SU-DHL-6 (cell line): ENCODE measurements at regions not wholly inside any gene's neighbourhood (a gene's known extent, or its start where the extent isn't known, plus 50 kb on each side); places are given as distances from the start of the nearest gene placed in this dataset.

Experiments
- H2AFZ ChIP-seq: fragments of 200-600 bp; sonication (generic); 2 replicates; pipeline ENCODE4 v1.6.1; 2014; ENCODE audit warnings: low read depth, mild to moderate bottlenecking, moderate library complexity, mixed read lengths, antibody characterized with exemption, low read length; ENCODE audit not compliant: severe bottlenecking
- H3F3A ChIP-seq: fragments of 200-600 bp; shearing (Covaris generic); 2 replicates; pipeline ENCODE4 v1.6.0; 2016; ENCODE audit warnings: antibody characterized with exemption, mild to moderate bottlenecking; ENCODE audit not compliant: insufficient read depth
- H3K27ac ChIP-seq: fragments of 200-600 bp; sonication (generic); 2 replicates; pipeline ENCODE4 v1.5.1; 2016; ENCODE audit warnings: low read depth, mild to moderate bottlenecking, low read length, moderate library complexity, mixed read lengths
- H3K27me3 ChIP-seq: fragments of 200-600 bp; sonication (generic), shearing (Covaris generic); 2 replicates; pipeline ENCODE4 v1.6.0; 2014; ENCODE audit warnings: mild to moderate bottlenecking, low read length
- H3K36me3 ChIP-seq: fragments of 200-600 bp; sonication (generic); 2 replicates; pipeline ENCODE4 v1.6.1; 2014; ENCODE audit warnings: mild to moderate bottlenecking, low read length, mixed read lengths
- H3K4me2 ChIP-seq: fragments of 300-600, 200-600 bp; shearing (Covaris generic), sonication (generic); 2 replicates; pipeline ENCODE4 v1.6.0; 2014; ENCODE audit warnings: low read length, low read depth, mild to moderate bottlenecking; ENCODE audit not compliant: poor library complexity, severe bottlenecking
- H3K4me3 ChIP-seq: fragments of 200-600 bp; sonication (generic); 2 replicates; pipeline ENCODE4 v1.5.1; 2014; ENCODE audit warnings: antibody characterized with exemption, low read length, mild to moderate bottlenecking, mixed read lengths; ENCODE audit not compliant: insufficient read depth, poor library complexity, severe bottlenecking
- H3K79me2 ChIP-seq: fragments of 200-600 bp; sonication (generic); 2 replicates; pipeline ENCODE4 v1.6.1; 2014; ENCODE audit warnings: mild to moderate bottlenecking, low read length, moderate library complexity; ENCODE audit not compliant: insufficient read depth
- H3K9ac ChIP-seq: fragments of 200-600 bp; sonication (generic); 2 replicates; pipeline ENCODE4 v1.7.0; 2014; ENCODE audit warnings: mild to moderate bottlenecking, low read length
- H3K9me2 ChIP-seq: fragments of 200-600 bp; sonication (generic); replicated peaks from 2 replicates; pipeline ENCODE4 v1.6.1; 2014; ENCODE audit warnings: low read length; ENCODE audit not compliant: insufficient read depth
- H3K9me3 ChIP-seq: fragments of 200-600 bp; sonication (generic); 2 replicates; pipeline ENCODE4 v1.6.1; 2014; ENCODE audit warnings: low read length, mixed read lengths; ENCODE audit not compliant: insufficient read depth
- H4K20me1 ChIP-seq: fragments of 200-600 bp; sonication (generic); 2 replicates; pipeline ENCODE4 v1.6.1; 2014; ENCODE audit warnings: low read depth, mild to moderate bottlenecking, antibody characterized with exemption, low read length, moderate library complexity, mixed read lengths
- EZH2phosphoT487 ChIP-seq: fragments of 200-600 bp; sonication (generic), shearing (Covaris generic); conservative IDR thresholded peaks from 2 replicates; pipeline ENCODE4 v1.6.1; 2018; ENCODE audit warnings: mild to moderate bottlenecking, antibody characterized with exemption, low read length, moderate library complexity, mixed read lengths
- TF ChIP-seq, protein P1 (sequence below): fragments of 200-600 bp; sonication (generic); IDR thresholded peaks from one replicate; pipeline ENCODE4 v1.5.1; 2017; ENCODE audit warnings: antibody characterized with exemption, mild to moderate bottlenecking, low read length, moderate library complexity; ENCODE audit not compliant: insufficient read depth, poor library complexity, severe bottlenecking

DNA sequence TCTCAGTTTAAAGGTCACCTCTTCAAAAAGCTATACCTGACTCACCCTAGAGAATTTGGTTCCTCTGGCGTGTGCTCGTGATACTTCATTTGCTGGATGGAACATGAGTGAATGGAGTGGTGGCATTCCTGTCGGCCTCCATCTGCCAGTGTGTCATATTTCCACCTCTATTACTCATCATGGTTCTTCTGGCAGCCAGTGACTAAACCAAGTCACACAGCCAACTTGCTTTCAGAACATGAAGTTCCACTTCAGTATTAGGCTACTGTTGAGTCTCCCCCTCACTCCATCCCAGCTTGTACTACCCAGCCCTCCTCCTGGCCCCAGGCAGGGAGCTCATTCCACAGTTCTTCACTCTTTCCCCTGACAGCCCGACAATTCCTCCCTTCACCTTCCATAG is 169.8 kb downstream of the MREG start:
- no peak overlapping the region for H3K4me2 ChIP-seq
- no peak overlapping the region for H3K27ac ChIP-seq
- H3K4me3 ChIP-seq, result no peak overlapping the region
- H3K9ac ChIP-seq, result no peak overlapping the region
- no peaks in the 10 kb centered on the region for H3K36me3 ChIP-seq
- no peaks in the 10 kb centered on the region for H3F3A ChIP-seq
- no peaks in the 10 kb centered on the region for H3K9me2 ChIP-seq
- H3K9me3 ChIP-seq, result no peaks in the 10 kb centered on the region
- no peak for TF ChIP-seq EZH2phosphoT487
- TF ChIP-seq, protein P1, sequence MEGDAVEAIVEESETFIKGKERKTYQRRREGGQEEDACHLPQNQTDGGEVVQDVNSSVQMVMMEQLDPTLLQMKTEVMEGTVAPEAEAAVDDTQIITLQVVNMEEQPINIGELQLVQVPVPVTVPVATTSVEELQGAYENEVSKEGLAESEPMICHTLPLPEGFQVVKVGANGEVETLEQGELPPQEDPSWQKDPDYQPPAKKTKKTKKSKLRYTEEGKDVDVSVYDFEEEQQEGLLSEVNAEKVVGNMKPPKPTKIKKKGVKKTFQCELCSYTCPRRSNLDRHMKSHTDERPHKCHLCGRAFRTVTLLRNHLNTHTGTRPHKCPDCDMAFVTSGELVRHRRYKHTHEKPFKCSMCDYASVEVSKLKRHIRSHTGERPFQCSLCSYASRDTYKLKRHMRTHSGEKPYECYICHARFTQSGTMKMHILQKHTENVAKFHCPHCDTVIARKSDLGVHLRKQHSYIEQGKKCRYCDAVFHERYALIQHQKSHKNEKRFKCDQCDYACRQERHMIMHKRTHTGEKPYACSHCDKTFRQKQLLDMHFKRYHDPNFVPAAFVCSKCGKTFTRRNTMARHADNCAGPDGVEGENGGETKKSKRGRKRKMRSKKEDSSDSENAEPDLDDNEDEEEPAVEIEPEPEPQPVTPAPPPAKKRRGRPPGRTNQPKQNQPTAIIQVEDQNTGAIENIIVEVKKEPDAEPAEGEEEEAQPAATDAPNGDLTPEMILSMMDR, result no peak
- H4K20me1 ChIP-seq, result no peaks in the 10 kb centered on the region
- no peak overlapping the region for H2AFZ ChIP-seq
- no peaks in the 10 kb centered on the region for H3K79me2 ChIP-seq
- H3K27me3 ChIP-seq, result no peaks in the 10 kb centered on the region

DNA sequence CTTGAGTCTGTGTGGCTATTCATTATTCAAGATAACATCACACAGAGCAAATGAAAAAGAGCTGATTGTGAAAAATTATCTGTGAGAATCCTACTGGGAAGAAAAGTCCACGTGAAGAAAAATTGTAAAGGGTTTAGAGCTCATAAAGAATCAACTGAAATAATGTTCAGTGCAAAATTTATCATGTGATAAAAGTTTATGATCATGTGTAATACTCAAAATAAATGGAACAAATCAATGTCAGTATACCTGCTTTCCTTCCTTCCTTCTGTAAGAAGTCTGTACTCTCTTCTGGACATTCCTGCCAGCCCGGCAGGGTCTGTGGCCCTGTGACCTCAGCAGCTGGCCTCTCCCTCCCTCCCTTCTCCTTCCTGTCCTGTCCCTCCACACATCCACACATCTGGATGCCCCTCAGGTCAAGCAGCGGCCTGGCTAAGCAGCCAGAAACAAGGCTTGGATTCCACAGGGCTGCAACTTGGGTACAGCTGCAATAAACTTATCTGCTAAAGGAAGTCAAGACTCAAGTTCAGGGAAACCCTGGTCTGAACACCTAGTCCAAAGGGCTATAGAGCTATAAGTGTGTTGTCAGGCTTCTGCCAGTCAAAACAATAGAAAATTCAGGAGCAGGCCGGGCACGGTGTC is 172.1 kb downstream of the MREG start:
- no peak overlapping the region for H3K4me3 ChIP-seq
- no peaks in the 10 kb centered on the region for H4K20me1 ChIP-seq
- no peak overlapping the region for H2AFZ ChIP-seq
- no peak overlapping the region for H3K9ac ChIP-seq
- no peaks in the 10 kb centered on the region for H3F3A ChIP-seq
- H3K27ac ChIP-seq, result no peak overlapping the region
- no peaks in the 10 kb centered on the region for H3K9me3 ChIP-seq
- H3K27me3 ChIP-seq, result no peaks in the 10 kb centered on the region
- H3K4me2 ChIP-seq, result no peak overlapping the region
- H3K36me3 ChIP-seq, result no peaks in the 10 kb centered on the region
- TF ChIP-seq EZH2phosphoT487, result no peak
- TF ChIP-seq, protein P1, result no peak
- no peaks in the 10 kb centered on the region for H3K79me2 ChIP-seq
- H3K9me2 ChIP-seq, result no peaks in the 10 kb centered on the region

DNA sequence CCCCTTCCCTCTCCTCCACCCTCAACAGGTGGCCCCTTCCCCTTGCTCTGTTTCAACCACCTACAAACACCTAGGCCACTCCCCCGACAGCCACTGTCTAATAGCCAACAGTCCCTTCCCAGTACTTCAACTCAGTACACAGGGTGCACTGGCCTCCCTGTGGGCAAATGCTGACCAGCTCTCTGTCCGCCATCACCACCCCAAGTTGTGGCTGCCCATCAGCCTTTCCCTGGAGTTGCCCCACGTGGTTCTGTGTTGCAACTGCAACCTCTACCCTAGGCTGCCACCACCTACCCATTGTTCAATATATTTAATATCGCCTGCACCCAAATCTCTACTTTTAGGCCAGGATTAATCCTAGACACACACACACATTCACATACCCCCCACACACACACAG is 173.5 kb downstream of the MREG start:
- Histone ChIP-seq H3K9me2 (no peaks in the 10 kb centered on the region), H2AFZ (no peak overlapping the region), H3K9me3 (no peaks in the 10 kb centered on the region), H3K27me3 (no peaks in the 10 kb centered on the region), H3K4me2 (no peak overlapping the region), H3K4me3 (no peak overlapping the region), H3K79me2 (no peaks in the 10 kb centered on the region), H3K9ac (no peak overlapping the region), H3K27ac (no peak overlapping the region), H4K20me1 (no peaks in the 10 kb centered on the region), H3K36me3 (no peaks in the 10 kb centered on the region), H3F3A (no peaks in the 10 kb centered on the region)
- TF ChIP-seq, protein P1, result no peak
- no peak for TF ChIP-seq EZH2phosphoT487
